SU-DHL-6 (cell line): ENCODE measurements at regions not wholly inside any gene's neighbourhood (a gene's known extent, or its start where the extent isn't known, plus 50 kb on each side); places are given as distances from the start of the nearest gene placed in this dataset.
A peak's percentile ranks its signal among the peaks of the same experiment; 100 is the strongest.

Experiments used
- H2AFZ ChIP-seq: fragments of 200-600 bp; sonication (generic); 2 replicates; pipeline ENCODE4 v1.6.1; 2014; ENCODE audit warnings: low read depth, mild to moderate bottlenecking, moderate library complexity, mixed read lengths, antibody characterized with exemption, low read length; ENCODE audit not compliant: severe bottlenecking
- H3F3A ChIP-seq: fragments of 200-600 bp; shearing (Covaris generic); 2 replicates; pipeline ENCODE4 v1.6.0; 2016; ENCODE audit warnings: antibody characterized with exemption, mild to moderate bottlenecking; ENCODE audit not compliant: insufficient read depth
- H3K27ac ChIP-seq: fragments of 200-600 bp; sonication (generic); 2 replicates; pipeline ENCODE4 v1.5.1; 2016; ENCODE audit warnings: low read depth, mild to moderate bottlenecking, low read length, moderate library complexity, mixed read lengths
- H3K27me3 ChIP-seq: fragments of 200-600 bp; sonication (generic), shearing (Covaris generic); 2 replicates; pipeline ENCODE4 v1.6.0; 2014; ENCODE audit warnings: mild to moderate bottlenecking, low read length
- H3K36me3 ChIP-seq: fragments of 200-600 bp; sonication (generic); 2 replicates; pipeline ENCODE4 v1.6.1; 2014; ENCODE audit warnings: mild to moderate bottlenecking, low read length, mixed read lengths
- H3K4me2 ChIP-seq: fragments of 300-600, 200-600 bp; shearing (Covaris generic), sonication (generic); 2 replicates; pipeline ENCODE4 v1.6.0; 2014; ENCODE audit warnings: low read length, low read depth, mild to moderate bottlenecking; ENCODE audit not compliant: poor library complexity, severe bottlenecking
- H3K4me3 ChIP-seq: fragments of 200-600 bp; sonication (generic); 2 replicates; pipeline ENCODE4 v1.5.1; 2014; ENCODE audit warnings: antibody characterized with exemption, low read length, mild to moderate bottlenecking, mixed read lengths; ENCODE audit not compliant: insufficient read depth, poor library complexity, severe bottlenecking
- H3K79me2 ChIP-seq: fragments of 200-600 bp; sonication (generic); 2 replicates; pipeline ENCODE4 v1.6.1; 2014; ENCODE audit warnings: mild to moderate bottlenecking, low read length, moderate library complexity; ENCODE audit not compliant: insufficient read depth
- H3K9ac ChIP-seq: fragments of 200-600 bp; sonication (generic); 2 replicates; pipeline ENCODE4 v1.7.0; 2014; ENCODE audit warnings: mild to moderate bottlenecking, low read length
- H3K9me2 ChIP-seq: fragments of 200-600 bp; sonication (generic); replicated peaks from 2 replicates; pipeline ENCODE4 v1.6.1; 2014; ENCODE audit warnings: low read length; ENCODE audit not compliant: insufficient read depth
- H3K9me3 ChIP-seq: fragments of 200-600 bp; sonication (generic); 2 replicates; pipeline ENCODE4 v1.6.1; 2014; ENCODE audit warnings: low read length, mixed read lengths; ENCODE audit not compliant: insufficient read depth
- H4K20me1 ChIP-seq: fragments of 200-600 bp; sonication (generic); 2 replicates; pipeline ENCODE4 v1.6.1; 2014; ENCODE audit warnings: low read depth, mild to moderate bottlenecking, antibody characterized with exemption, low read length, moderate library complexity, mixed read lengths
- CTCF ChIP-seq: fragments of 200-600 bp; sonication (generic); IDR thresholded peaks from one replicate; pipeline ENCODE4 v1.5.1; 2017; ENCODE audit warnings: antibody characterized with exemption, mild to moderate bottlenecking, low read length, moderate library complexity; ENCODE audit not compliant: insufficient read depth, poor library complexity, severe bottlenecking
- EZH2phosphoT487 ChIP-seq: fragments of 200-600 bp; sonication (generic), shearing (Covaris generic); conservative IDR thresholded peaks from 2 replicates; pipeline ENCODE4 v1.6.1; 2018; ENCODE audit warnings: mild to moderate bottlenecking, antibody characterized with exemption, low read length, moderate library complexity, mixed read lengths

GRCh38 chrX:120749141-120749846 lies 119.4 kb upstream of the C1GALT1C1 start:
- H3K36me3 ChIP-seq = no peaks in the 10 kb centered on the region
- peak overlapping the region; percentile 35 for H3K4me3 ChIP-seq
- TF ChIP-seq EZH2phosphoT487 (no peak), CTCF (no peak)
- no peaks in the 10 kb centered on the region; the same call in 1 of the 2 replicates for H3K79me2 ChIP-seq
- H3K27ac ChIP-seq = peak overlapping the region; percentile 100
- H3F3A ChIP-seq = peaks cover 34% of the 10 kb centered on the region
- H3K9me2 ChIP-seq = no peaks in the 10 kb centered on the region
- no peaks in the 10 kb centered on the region for H3K9me3 ChIP-seq
- H3K9ac ChIP-seq = peak overlapping the region; percentile 64
- H2AFZ ChIP-seq = no peak overlapping the region
- no peaks in the 10 kb centered on the region for H4K20me1 ChIP-seq
- peak overlapping the region; percentile 98 for H3K4me2 ChIP-seq
- H3K27me3 ChIP-seq = no peaks in the 10 kb centered on the region

- H4K20me1 ChIP-seq = no peaks in the 10 kb centered on the region
- no peak overlapping the region for H3K4me2 ChIP-seq
- no peak overlapping the region for H3K9ac ChIP-seq
- H3F3A ChIP-seq = peaks cover 7% of the 10 kb centered on the region; the same call in 1 of the 2 replicates
- no peak overlapping the region for H3K4me3 ChIP-seq
- H3K27ac ChIP-seq = no peak overlapping the region
- TF ChIP-seq EZH2phosphoT487 (no peak), CTCF (no peak)
- no peak overlapping the region for H2AFZ ChIP-seq
- no peaks in the 10 kb centered on the region for H3K9me3 ChIP-seq
- H3K36me3 ChIP-seq = no peaks in the 10 kb centered on the region
- H3K9me2 ChIP-seq = no peaks in the 10 kb centered on the region
- no peaks in the 10 kb centered on the region for H3K79me2 ChIP-seq
- H3K27me3 ChIP-seq = no peaks in the 10 kb centered on the region
These were observed 116.3 kb upstream of the C1GALT1C1 start for GRCh38 chrX:120746153-120746552.

- H3K9me3 ChIP-seq = no peaks in the 10 kb centered on the region
- no peak overlapping the region for H3K4me2 ChIP-seq
- no peaks in the 10 kb centered on the region for H3K27me3 ChIP-seq
- no peak overlapping the region for H3K4me3 ChIP-seq
- H3K79me2 ChIP-seq = no peaks in the 10 kb centered on the region
- H3K9ac ChIP-seq = no peak overlapping the region
- TF ChIP-seq CTCF (no peak), EZH2phosphoT487 (no peak)
- H3K9me2 ChIP-seq = no peaks in the 10 kb centered on the region
- no peak overlapping the region for H3K27ac ChIP-seq
- no peaks in the 10 kb centered on the region for H3F3A ChIP-seq
- no peaks in the 10 kb centered on the region for H4K20me1 ChIP-seq
- H2AFZ ChIP-seq = no peak overlapping the region
- H3K36me3 ChIP-seq = no peaks in the 10 kb centered on the region
These were observed 113.3 kb upstream of the C1GALT1C1 start for GRCh38 chrX:120742946-120743665.
